ENCODE measurements at regions not wholly inside any gene's neighbourhood (a gene's known extent, or its start where the extent isn't known, plus 50 kb on each side); places are given as distances from the start of the nearest gene placed in this dataset.

- TF ChIP-seq CTCF (conservative IDR thresholded peaks at IDR 0.05 in 1 of 2, IDR thresholded peaks at IDR 0.05 in 1 of 2; ENCODE audit: extremely low read depth in 1 of 2, insufficient read depth in 1 of 2, low read depth in 1 of 2, low read length in 2 of 2), result no peak
- TF ChIP-seq EZH2 (IDR thresholded peaks at IDR 0.05; ENCODE audit: borderline replicate concordance, low read length), result no peak
These were observed 158.6 kb upstream of the ARRDC3 start for GRCh38 chr5:91541696-91542095.
